Fibroblast of lung (primary cell): ENCODE measurements at regions not wholly inside any gene's neighbourhood (a gene's known extent, or its start where the extent isn't known, plus 50 kb on each side); places are given as distances from the start of the nearest gene placed in this dataset.

Source experiments
- EZH2 ChIP-seq: IDR thresholded peaks from 2 replicates; pipeline ENCODE4 v1.5.1; 2012; ENCODE audit warnings: low read length, control low read depth, mild to moderate bottlenecking; ENCODE audit errors: missing control alignments
- TF ChIP-seq, protein P1 (sequence below), 2 donors: IDR thresholded peaks in 1 of 2; conservative IDR thresholded peaks in 1 of 2; 1 replicate in 1 of 2; 2 replicates in 1 of 2; pipeline ENCODE4 v1.5.1; 2011 to 2012; ENCODE audit warnings: low read length in 2 of 2, control low read depth in 1 of 2, inconsistent platforms in 1 of 2, low read depth in 1 of 2, mild to moderate bottlenecking in 1 of 2

- no peak for TF ChIP-seq EZH2
- TF ChIP-seq, protein P1, sequence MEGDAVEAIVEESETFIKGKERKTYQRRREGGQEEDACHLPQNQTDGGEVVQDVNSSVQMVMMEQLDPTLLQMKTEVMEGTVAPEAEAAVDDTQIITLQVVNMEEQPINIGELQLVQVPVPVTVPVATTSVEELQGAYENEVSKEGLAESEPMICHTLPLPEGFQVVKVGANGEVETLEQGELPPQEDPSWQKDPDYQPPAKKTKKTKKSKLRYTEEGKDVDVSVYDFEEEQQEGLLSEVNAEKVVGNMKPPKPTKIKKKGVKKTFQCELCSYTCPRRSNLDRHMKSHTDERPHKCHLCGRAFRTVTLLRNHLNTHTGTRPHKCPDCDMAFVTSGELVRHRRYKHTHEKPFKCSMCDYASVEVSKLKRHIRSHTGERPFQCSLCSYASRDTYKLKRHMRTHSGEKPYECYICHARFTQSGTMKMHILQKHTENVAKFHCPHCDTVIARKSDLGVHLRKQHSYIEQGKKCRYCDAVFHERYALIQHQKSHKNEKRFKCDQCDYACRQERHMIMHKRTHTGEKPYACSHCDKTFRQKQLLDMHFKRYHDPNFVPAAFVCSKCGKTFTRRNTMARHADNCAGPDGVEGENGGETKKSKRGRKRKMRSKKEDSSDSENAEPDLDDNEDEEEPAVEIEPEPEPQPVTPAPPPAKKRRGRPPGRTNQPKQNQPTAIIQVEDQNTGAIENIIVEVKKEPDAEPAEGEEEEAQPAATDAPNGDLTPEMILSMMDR (conservative IDR thresholded peaks at IDR 0.05 in 1 of 2, IDR thresholded peaks at IDR 0.05 in 1 of 2; ENCODE audit: low read depth in 1 of 2, low read length in 2 of 2) = no peak
Observed at GRCh38 chr3:137464341-137464740, 299.8 kb upstream of the SOX14 start.
